Astrocyte (in vitro differentiated cells and primary cell): ENCODE measurements at regions not wholly inside any gene's neighbourhood (a gene's known extent, or its start where the extent isn't known, plus 50 kb on each side); places are given as distances from the start of the nearest gene placed in this dataset.

ENCODE experiments used
- DNase-seq: peaks from one replicate; pipeline ENCODE4 v3.0.0-alpha.2; 2010; ENCODE audit warnings: low read depth
- FAIRE-seq: peaks from 2 replicates; lab custom pipeline; 2011; peaks lifted over from hg19 to GRCh38; lab: Jason Lieb, UNC
- H2AFZ ChIP-seq: 2 replicates; pipeline ENCODE4 v1.6.0; 2012; ENCODE audit warnings: low read depth, low read length, inconsistent platforms
- H3K27ac ChIP-seq: 2 replicates; pipeline ENCODE4 v1.5.1; 2011; ENCODE audit warnings: low read depth, low read length, inconsistent platforms
- H3K27me3 ChIP-seq: 2 replicates; pipeline ENCODE4 v1.6.0; 2011; ENCODE audit warnings: low read length, inconsistent platforms; ENCODE audit not compliant: insufficient read depth
- H3K36me3 ChIP-seq: 2 replicates; pipeline ENCODE4 v1.5.1; 2011; ENCODE audit warnings: low read length, inconsistent platforms; ENCODE audit not compliant: insufficient read depth
- H3K4me1 ChIP-seq: 2 replicates; pipeline ENCODE4 v1.5.1; 2011; ENCODE audit warnings: low read length, inconsistent platforms; ENCODE audit not compliant: insufficient read depth
- H3K4me2 ChIP-seq: 2 replicates; pipeline ENCODE4 v1.6.0; 2012; ENCODE audit warnings: low read length, inconsistent platforms
- H3K4me3 ChIP-seq: 2 replicates; pipeline ENCODE4 v1.5.1; 2011; ENCODE audit warnings: low read depth, mild to moderate bottlenecking, low read length, inconsistent platforms; ENCODE audit not compliant: insufficient read depth
- H3K79me2 ChIP-seq: 2 replicates; pipeline ENCODE4 v1.6.0; 2012; ENCODE audit warnings: mild to moderate bottlenecking, low read length, inconsistent platforms; ENCODE audit not compliant: insufficient read depth
- H3K9ac ChIP-seq: 2 replicates; pipeline ENCODE4 v1.6.0; 2012; ENCODE audit warnings: mild to moderate bottlenecking, low read length, inconsistent platforms
- H3K9me3 ChIP-seq: 2 replicates; pipeline ENCODE4 v1.5.1; 2012; ENCODE audit warnings: low read depth, mild to moderate bottlenecking, low read length, inconsistent platforms; ENCODE audit not compliant: insufficient read depth
- H4K20me1 ChIP-seq: 2 replicates; pipeline ENCODE4 v1.6.0; 2012; ENCODE audit warnings: low read length, inconsistent platforms; ENCODE audit not compliant: insufficient read depth
- H3K27ac Mint-ChIP-seq: one replicate; pipeline ENCODE4 v1.8.0; 2021; ENCODE audit warnings: mild to moderate bottlenecking, mixed read lengths; ENCODE audit not compliant: unreplicated experiment
- H3K27me3 Mint-ChIP-seq: one replicate; pipeline ENCODE4 v1.8.0; 2021; ENCODE audit warnings: low read depth, mixed read lengths; ENCODE audit not compliant: unreplicated experiment
- H3K36me3 Mint-ChIP-seq: one replicate; pipeline ENCODE4 v1.8.0; 2021; ENCODE audit warnings: low read depth, mixed read lengths; ENCODE audit not compliant: unreplicated experiment
- H3K4me1 Mint-ChIP-seq: one replicate; pipeline ENCODE4 v1.8.0; 2021; ENCODE audit warnings: low read depth, mixed read lengths; ENCODE audit not compliant: unreplicated experiment
- H3K4me3 Mint-ChIP-seq: one replicate; pipeline ENCODE4 v1.8.0; 2021; ENCODE audit warnings: mild to moderate bottlenecking, moderate library complexity, mixed read lengths; ENCODE audit not compliant: unreplicated experiment
- H3K9me3 Mint-ChIP-seq: one replicate; pipeline ENCODE4 v1.8.0; 2021; ENCODE audit warnings: mild to moderate bottlenecking, mixed read lengths; ENCODE audit not compliant: unreplicated experiment
- CTCF ChIP-seq: IDR thresholded peaks from 2 replicates; pipeline ENCODE4 v1.5.1; 2011; ENCODE audit warnings: low read depth, mild to moderate bottlenecking, inconsistent platforms, low read length, moderate library complexity; ENCODE audit not compliant: insufficient read depth
- EZH2 ChIP-seq: IDR thresholded peaks from 2 replicates; pipeline ENCODE4 v1.6.1; 2012; ENCODE audit warnings: mild to moderate bottlenecking, low read length, inconsistent platforms; ENCODE audit not compliant: insufficient read depth

- H3K27me3 Mint-ChIP-seq: no peaks in the 10 kb centered on the region
- no peak overlapping the region for H3K4me2 ChIP-seq
- H3K27ac Mint-ChIP-seq: no peak overlapping the region
- TF ChIP-seq CTCF: no peak
- no peak for TF ChIP-seq EZH2
- H3K36me3 ChIP-seq: no peaks in the 10 kb centered on the region
- H3K27me3 ChIP-seq: no peaks in the 10 kb centered on the region
- H3K36me3 Mint-ChIP-seq: no peaks in the 10 kb centered on the region
- H2AFZ ChIP-seq: no peak overlapping the region
- no peaks in the 10 kb centered on the region for H4K20me1 ChIP-seq
- H3K4me3 ChIP-seq: no peak overlapping the region
- FAIRE-seq (no peak), DNase-seq (peak; percentile 6)
- H3K9ac ChIP-seq: no peak overlapping the region
- peaks cover 3% of the 10 kb centered on the region for H3K9me3 Mint-ChIP-seq
- H3K4me1 Mint-ChIP-seq: no peaks in the 10 kb centered on the region
- H3K9me3 ChIP-seq: no peaks in the 10 kb centered on the region
- H3K27ac ChIP-seq: no peak overlapping the region
- no peaks in the 10 kb centered on the region for H3K4me1 ChIP-seq
- no peak overlapping the region for H3K4me3 Mint-ChIP-seq
- no peaks in the 10 kb centered on the region for H3K79me2 ChIP-seq
Observed at GRCh38 chr11:97290464-97291041, 900.7 kb downstream of the JRKL start.

GRCh38 chr11:97296301-97296700, 906.5 kb downstream of the JRKL start:
- Mint-ChIP-seq H3K36me3 (no peaks in the 10 kb centered on the region), H3K4me1 (no peaks in the 10 kb centered on the region), H3K9me3 (no peaks in the 10 kb centered on the region), H3K27me3 (no peaks in the 10 kb centered on the region), H3K4me3 (no peak overlapping the region), H3K27ac (no peak overlapping the region)
- FAIRE-seq: no peak
- no peaks in the 10 kb centered on the region for H3K4me1 ChIP-seq
- no peak overlapping the region for H3K4me2 ChIP-seq
- H3K9ac ChIP-seq: no peak overlapping the region
- H2AFZ ChIP-seq: no peak overlapping the region
- TF ChIP-seq CTCF (no peak), EZH2 (no peak)
- H3K27me3 ChIP-seq: no peaks in the 10 kb centered on the region
- no peak for DNase-seq
- no peaks in the 10 kb centered on the region for H3K79me2 ChIP-seq
- H3K36me3 ChIP-seq: no peaks in the 10 kb centered on the region
- H3K9me3 ChIP-seq: no peaks in the 10 kb centered on the region
- no peaks in the 10 kb centered on the region for H4K20me1 ChIP-seq
- no peak overlapping the region for H3K27ac ChIP-seq
- H3K4me3 ChIP-seq: no peak overlapping the region

- FAIRE-seq (no peak), DNase-seq (no peak)
- Histone ChIP-seq H3K4me2 (no peak overlapping the region), H3K9ac (no peak overlapping the region), H3K27ac (no peak overlapping the region), H3K4me3 (no peak overlapping the region), H3K9me3 (no peaks in the 10 kb centered on the region), H3K27me3 (no peaks in the 10 kb centered on the region), H3K4me1 (no peaks in the 10 kb centered on the region), H3K36me3 (no peaks in the 10 kb centered on the region), H2AFZ (no peak overlapping the region), H3K79me2 (no peaks in the 10 kb centered on the region), H4K20me1 (no peaks in the 10 kb centered on the region)
- Mint-ChIP-seq H3K27ac (no peak overlapping the region), H3K36me3 (no peaks in the 10 kb centered on the region), H3K4me3 (no peak overlapping the region), H3K27me3 (no peaks in the 10 kb centered on the region), H3K4me1 (no peaks in the 10 kb centered on the region), H3K9me3 (no peaks in the 10 kb centered on the region)
- no peak for TF ChIP-seq EZH2
- no peak for TF ChIP-seq CTCF
Observed at GRCh38 chr11:97309291-97309690, 919.5 kb downstream of the JRKL start.
